Body of pancreas (tissue), 4 donors: ENCODE measurements at regions not wholly inside any gene's neighbourhood (a gene's known extent, or its start where the extent isn't known, plus 50 kb on each side); places are given as distances from the start of the nearest gene placed in this dataset.

Experiments used
- CTCF ChIP-seq, 7 experiments: fragments of 450-650 bp in 4 of 7; fragments of 200-600 bp in 3 of 7; sonication (generic) in 3 of 7; IDR thresholded peaks; one replicate each; pipeline ENCODE4 v1.5.1; 2016 to 2019; ENCODE audit warnings: antibody characterized with exemption in 7 of 7
- POLR2A ChIP-seq, 3 donors: fragments of 450-650 bp; IDR thresholded peaks; one replicate each; pipeline ENCODE4 v1.6.1; 2016; ENCODE audit warnings: antibody characterized with exemption in 3 of 3, mild to moderate bottlenecking in 2 of 3

- TF ChIP-seq CTCF (IDR thresholded peaks at IDR 0.05) (no peak), POLR2A (IDR thresholded peaks at IDR 0.05) (no peak)
Measured at GRCh38 chr5:10157085-10157669, 92.5 kb downstream of the ATPSCKMT start.
